Stimulated activated CD4-positive, alpha-beta T cell treated with anti-CD3 and anti-CD28 coated beads, TNF-alpha, amount 100 ng/mL, for 48 hours (primary cell): ENCODE measurements at regions not wholly inside any gene's neighbourhood (a gene's known extent, or its start where the extent isn't known, plus 50 kb on each side); places are given as distances from the start of the nearest gene placed in this dataset.

Source experiments
- DNase-seq, 3 donors: peaks; one replicate each; pipeline ENCODE4 v3.0.0-alpha.2; 2020; ENCODE audit warnings: low read depth in 3 of 3

- no peak for DNase-seq
Observed at GRCh38 chr2:126793885-126794613, 104.6 kb upstream of the TEX51 start.

GRCh38 chr2:126795656-126796055 is 103.0 kb upstream of the TEX51 start:
- no peak for DNase-seq

- DNase-seq, result no peak
Observed at GRCh38 chr2:126796931-126797621, 101.6 kb upstream of the TEX51 start.

GRCh38 chr2:126797622-126798275 is 100.9 kb upstream of the TEX51 start:
- no peak for DNase-seq

GRCh38 chr2:126798276-126799140 is 100.2 kb upstream of the TEX51 start:
- no peak for DNase-seq

GRCh38 chr2:126799301-126799700 is 99.4 kb upstream of the TEX51 start:
- DNase-seq, result no peak

- DNase-seq, result no peak
Observed at GRCh38 chr2:126801473-126801872, 97.2 kb upstream of the TEX51 start.

- DNase-seq, result no peak
Observed at GRCh38 chr2:126802316-126802715, 96.4 kb upstream of the TEX51 start.

- no peak for DNase-seq
Observed at GRCh38 chr2:126802774-126803433, 95.8 kb upstream of the TEX51 start.

- DNase-seq, result no peak
Observed at GRCh38 chr2:126803434-126803775, 95.3 kb upstream of the TEX51 start.

GRCh38 chr2:126804347-126804746 is 94.3 kb upstream of the TEX51 start:
- DNase-seq, result no peak

GRCh38 chr2:126808929-126809328 is 89.8 kb upstream of the TEX51 start:
- DNase-seq, result no peak

GRCh38 chr2:126809340-126809739 is 89.3 kb upstream of the TEX51 start:
- no peak for DNase-seq

GRCh38 chr2:126810001-126810400 is 88.7 kb upstream of the TEX51 start:
- no peak for DNase-seq

- no peak for DNase-seq
Observed at GRCh38 chr2:126811101-126811500, 87.6 kb upstream of the TEX51 start.

GRCh38 chr2:126817172-126817571 is 81.5 kb upstream of the TEX51 start:
- no peak for DNase-seq

GRCh38 chr2:126822115-126822514 is 76.6 kb upstream of the TEX51 start:
- no peak for DNase-seq

GRCh38 chr2:126822921-126823320 is 75.8 kb upstream of the TEX51 start:
- no peak for DNase-seq

- no peak for DNase-seq
Observed at GRCh38 chr2:126823951-126824350, 74.7 kb upstream of the TEX51 start.

GRCh38 chr2:126824663-126825062 is 74.0 kb upstream of the TEX51 start:
- DNase-seq, result no peak

GRCh38 chr2:126825316-126825715 is 73.4 kb upstream of the TEX51 start:
- DNase-seq, result no peak

- no peak for DNase-seq
Observed at GRCh38 chr2:126826491-126826890, 72.2 kb upstream of the TEX51 start.
